Parathyroid adenoma (tissue), 2 donors: ENCODE measurements at regions not wholly inside any gene's neighbourhood (a gene's known extent, or its start where the extent isn't known, plus 50 kb on each side); places are given as distances from the start of the nearest gene placed in this dataset.
"Not testable (repeated sequence)": the region's sequence is repeated elsewhere in the genome, so short reads cannot be mapped to it uniquely, and the experiment has no call there.

Experiments used
- H2AFZ ChIP-seq: fragments of 300-600 bp; sonication (generic); one replicate; pipeline ENCODE4 v1.7.0; 2017; ENCODE audit warnings: antibody characterized with exemption, mild to moderate bottlenecking
- H3K27ac ChIP-seq: fragments of 300-600 bp; sonication (generic); one replicate; pipeline ENCODE4 v1.7.0; 2017
- H3K27me3 ChIP-seq: fragments of 300-600 bp; sonication (generic); one replicate; pipeline ENCODE4 v1.7.0; 2017; ENCODE audit warnings: low read length; ENCODE audit not compliant: control insufficient read depth, insufficient read depth
- H3K36me3 ChIP-seq: fragments of 300-600 bp; sonication (generic); one replicate; pipeline ENCODE4 v1.7.0; 2017; ENCODE audit warnings: low read length; ENCODE audit not compliant: control insufficient read depth, insufficient read depth
- H3K4me1 ChIP-seq: fragments of 300-600 bp; sonication (generic); one replicate; pipeline ENCODE4 v1.7.0; 2017; ENCODE audit warnings: control low read depth
- H3K4me2 ChIP-seq: fragments of 300-600 bp; sonication (generic); one replicate; pipeline ENCODE4 v1.7.0; 2017; ENCODE audit warnings: low read length
- H3K4me3 ChIP-seq: fragments of 300-600 bp; sonication (generic); one replicate; pipeline ENCODE4 v1.7.0; 2017; ENCODE audit warnings: low read depth, low read length
- H3K79me2 ChIP-seq: fragments of 300-600 bp; sonication (generic); one replicate; pipeline ENCODE4 v1.7.0; 2017; ENCODE audit warnings: control low read depth
- H3K9ac ChIP-seq: fragments of 300-600 bp; sonication (generic); one replicate; pipeline ENCODE4 v1.7.0; 2017; ENCODE audit warnings: mild to moderate bottlenecking
- H3K9me3 ChIP-seq: fragments of 300-600 bp; sonication (generic); one replicate; pipeline ENCODE4 v1.7.0; 2017; ENCODE audit warnings: low read length; ENCODE audit not compliant: control insufficient read depth
- CTCF ChIP-seq: fragments of 300-600 bp; sonication (generic); IDR thresholded peaks from one replicate; pipeline ENCODE4 v1.7.0; 2017; ENCODE audit warnings: antibody characterized with exemption, mild to moderate bottlenecking
- donor health status: primary hyperparathyroidism.

- H3K27me3 ChIP-seq, result no peaks in the 10 kb centered on the region
- H3K4me2 ChIP-seq, result no peak overlapping the region
- no peak overlapping the region for H3K27ac ChIP-seq
- no peaks in the 10 kb centered on the region for H3K9me3 ChIP-seq
- no peaks in the 10 kb centered on the region for H3K79me2 ChIP-seq
- H3K4me1 ChIP-seq, result no peaks in the 10 kb centered on the region
- no peak for TF ChIP-seq CTCF
- no peak overlapping the region for H3K9ac ChIP-seq
- H3K36me3 ChIP-seq, result no peaks in the 10 kb centered on the region
- no peak overlapping the region for H2AFZ ChIP-seq
- no peak overlapping the region for H3K4me3 ChIP-seq
Measured at GRCh38 chr15:81888748-81889484, 156.9 kb downstream of the MEX3B start.

GRCh38 chr15:81887912-81888311 lies 157.9 kb downstream of the MEX3B start:
- Histone ChIP-seq H3K4me3 (no peak overlapping the region), H3K9me3 (no peaks in the 10 kb centered on the region), H3K27me3 (no peaks in the 10 kb centered on the region), H3K36me3 (no peaks in the 10 kb centered on the region), H3K4me2 (no peak overlapping the region), H3K79me2 (no peaks in the 10 kb centered on the region), H3K9ac (no peak overlapping the region), H2AFZ (no peak overlapping the region), H3K4me1 (no peaks in the 10 kb centered on the region), H3K27ac (no peak overlapping the region)
- no peak for TF ChIP-seq CTCF

GRCh38 chr15:81887188-81887587 lies 158.6 kb downstream of the MEX3B start:
- not testable (repeated sequence) for H3K9me3 ChIP-seq, H3K9ac ChIP-seq, H3K27ac ChIP-seq, H3K36me3 ChIP-seq, H3K4me1 ChIP-seq, H3K4me2 ChIP-seq, H3K27me3 ChIP-seq, H3K4me3 ChIP-seq, H3K79me2 ChIP-seq, H2AFZ ChIP-seq

- Histone ChIP-seq H3K36me3 (no peaks in the 10 kb centered on the region), H3K4me2 (no peak overlapping the region), H3K27ac (no peak overlapping the region), H3K79me2 (no peaks in the 10 kb centered on the region), H3K4me1 (no peaks in the 10 kb centered on the region), H3K27me3 (no peaks in the 10 kb centered on the region), H3K4me3 (no peak overlapping the region), H2AFZ (no peak overlapping the region), H3K9ac (no peak overlapping the region), H3K9me3 (no peaks in the 10 kb centered on the region)
- no peak for TF ChIP-seq CTCF
Measured at GRCh38 chr15:81886591-81886990, 159.2 kb downstream of the MEX3B start.

- Histone ChIP-seq H3K9ac (no peak overlapping the region), H3K4me1 (no peaks in the 10 kb centered on the region), H3K27ac (no peak overlapping the region), H3K36me3 (no peaks in the 10 kb centered on the region), H3K4me3 (no peak overlapping the region), H3K4me2 (no peak overlapping the region), H3K27me3 (no peaks in the 10 kb centered on the region), H2AFZ (no peak overlapping the region), H3K79me2 (no peaks in the 10 kb centered on the region), H3K9me3 (no peaks in the 10 kb centered on the region)
- no peak for TF ChIP-seq CTCF
Measured at GRCh38 chr15:81886080-81886479, 159.7 kb downstream of the MEX3B start.
